ENCODE measurements at regions not wholly inside any gene's neighbourhood (a gene's known extent, or its start where the extent isn't known, plus 50 kb on each side); places are given as distances from the start of the nearest gene placed in this dataset.
A peak's percentile ranks its signal among the peaks of the same experiment; 100 is the strongest.

DNA sequence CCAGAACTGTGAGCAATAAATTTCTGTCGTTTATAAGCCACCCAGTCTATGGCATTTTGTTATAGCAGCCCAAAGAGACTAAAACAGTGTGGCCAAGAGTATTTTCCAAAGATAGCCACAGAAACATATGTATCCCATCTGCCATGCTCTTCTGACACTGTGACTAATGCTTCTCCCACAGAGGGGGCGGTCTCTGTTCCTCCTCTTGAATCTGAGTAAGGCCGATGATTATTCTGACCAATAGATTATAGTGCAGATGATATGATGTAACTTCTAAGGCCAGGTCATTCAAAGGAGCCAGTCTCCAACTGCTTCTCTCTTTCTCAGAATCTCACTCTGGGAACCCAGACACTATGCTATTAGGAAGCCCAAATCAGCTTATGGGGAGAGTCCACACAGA is 570.7 kb downstream of the BCOR start:
- intact Hi-C loops (cut with micrococcal nuclease) = no loop called here
- in situ Hi-C loops (cut with MboI) = no loop called here
- no peaks in the 10 kb centered on the region for H3K9me1 ChIP-seq (ENCODE audit: control insufficient read depth, insufficient read depth, low read length)
- WGBS (ENCODE audit: insufficient coverage, low coverage, missing lambda C conversion rate) = 8% methylated on average over 3 of the region's 3 CpGs
- BruUV-seq (replicated peaks) = no TSS peak
- no peak overlapping the region for H3K4me3 ChIP-seq
- H3K4me2 ChIP-seq (ENCODE audit: insufficient read depth, low read length) = no peak overlapping the region
- H3K9ac ChIP-seq (ENCODE audit: insufficient read depth in 1 of 2, low read depth in 2 of 2, low read length in 2 of 2) = no peak overlapping the region; a peak in 1 of 4 replicates
- peaks cover 2% of the 10 kb centered on the region; the same call in 1 of the 2 replicates for H3K9me3 ChIP-seq (replicated peaks; ENCODE audit: control insufficient read depth, insufficient read depth, low read depth, low read length)
- peaks cover 0 to 12% of the 10 kb centered on the region in 2 experiments; a peak in 3 of 5 replicates for H3K4me1 ChIP-seq (replicated peaks in 1 of 2; ENCODE audit: control insufficient read depth in 2 of 2, insufficient read depth in 2 of 2, low read length in 2 of 2)
- POLR2A ChIA-PET = no interaction called here
- CTCF ChIA-PET (ENCODE audit: low intra/inter-chr PET ratio) = no interaction called here
- H3K36me3 ChIP-seq (ENCODE audit: control insufficient read depth, insufficient read depth, low read length) = no peaks in the 10 kb centered on the region
- no peak for FAIRE-seq
- ATAC-seq = peak; percentile 78
- no peaks in the 10 kb centered on the region for H3K27me3 ChIP-seq (ENCODE audit: control insufficient read depth in 2 of 2, insufficient read depth in 2 of 2, low read length in 2 of 2)
- no peaks in the 10 kb centered on the region for H3K79me2 ChIP-seq (ENCODE audit: control insufficient read depth, insufficient read depth, low read length)
- peak; percentile 17 to 36 (median 19) for DNase-seq (ENCODE audit: extremely low read depth in 1 of 4, low spot score in 3 of 4)
- no peak overlapping the region for H3K27ac ChIP-seq (ENCODE audit: extremely low read depth, low read depth, low read length)
- no peaks in the 10 kb centered on the region for H4K20me1 ChIP-seq (replicated peaks; ENCODE audit: control insufficient read depth, insufficient read depth, low read length)
- no peak overlapping the region for H2AFZ ChIP-seq (ENCODE audit: low read depth, low read length)
- TF ChIP-seq ZNF347 (CRISPR knock-in tag; IDR thresholded peaks at IDR 0.05; ENCODE audit: low read depth) (no peak), ZNF224 (CRISPR knock-in tag; IDR thresholded peaks at IDR 0.05) (no peak), NCOA1 (IDR thresholded peaks at IDR 0.05; ENCODE audit: low read depth) (no peak), SMAD4 (CRISPR knock-in tag; conservative IDR thresholded peaks at IDR 0.05) (no peak), MEIS2 (IDR thresholded peaks at IDR 0.05; ENCODE audit: partially characterized antibody) (peak; percentile 40), CREB3L1 (IDR thresholded peaks at IDR 0.05; ENCODE audit: borderline replicate concordance, low read depth) (no peak), JUND (IDR thresholded peaks at IDR 0.05; ENCODE audit: borderline replicate concordance, low read depth, low read length) (peak; percentile 8; the same call in 1 of the 2 replicates), JUND (tag; IDR thresholded peaks at IDR 0.05; ENCODE audit: borderline replicate concordance, low read depth, low read length) (no peak), EGR1 (conservative IDR thresholded peaks at IDR 0.05) (peak; percentile 21; the same call in 1 of the 2 replicates), SRSF3 (IDR thresholded peaks at IDR 0.05; ENCODE audit: insufficient read depth, low read length) (no peak), ZNF3 (CRISPR knock-in tag; IDR thresholded peaks at IDR 0.05) (no peak), GTF2F1 (IDR thresholded peaks at IDR 0.05; ENCODE audit: low read depth, low read length) (no peak), ATF3 (IDR thresholded peaks at IDR 0.05) (0 out of 2 replicates have a peak, but pooled peaks have one; percentile 29), ATF3 (CRISPR knock-in tag; conservative IDR thresholded peaks at IDR 0.05) (no peak), CEBPG (CRISPR knock-in tag; IDR thresholded peaks at IDR 0.05) (no peak), CEBPG (tag; conservative IDR thresholded peaks at IDR 0.05 in 1 of 2, IDR thresholded peaks at IDR 0.05 in 1 of 2) (peak in 1 of 2 experiments; percentile 68; a peak in 2 of 4 replicates)
- TF ChIP-seq, protein P1, sequence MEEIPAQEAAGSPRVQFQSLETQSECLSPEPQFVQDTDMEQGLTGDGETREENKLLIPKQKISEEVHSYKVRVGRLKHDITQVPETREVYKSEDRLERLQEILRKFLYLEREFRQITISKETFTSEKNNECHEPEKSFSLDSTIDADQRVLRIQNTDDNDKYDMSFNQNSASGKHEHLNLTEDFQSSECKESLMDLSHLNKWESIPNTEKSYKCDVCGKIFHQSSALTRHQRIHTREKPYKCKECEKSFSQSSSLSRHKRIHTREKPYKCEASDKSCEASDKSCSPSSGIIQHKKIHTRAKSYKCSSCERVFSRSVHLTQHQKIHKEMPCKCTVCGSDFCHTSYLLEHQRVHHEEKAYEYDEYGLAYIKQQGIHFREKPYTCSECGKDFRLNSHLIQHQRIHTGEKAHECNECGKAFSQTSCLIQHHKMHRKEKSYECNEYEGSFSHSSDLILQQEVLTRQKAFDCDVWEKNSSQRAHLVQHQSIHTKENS (CRISPR knock-in tag; IDR thresholded peaks at IDR 0.05) = no peak
